ENCODE measurements at regions not wholly inside any gene's neighbourhood (a gene's known extent, or its start where the extent isn't known, plus 50 kb on each side); places are given as distances from the start of the nearest gene placed in this dataset.

GRCh38 chr2:144711630-144712549 lies 192.0 kb upstream of the ZEB2 start:
- TF ChIP-seq CTCF (IDR thresholded peaks at IDR 0.05) (no peak), POLR2A (IDR thresholded peaks at IDR 0.05) (no peak)
